Coronary artery (tissue), 2 donors: ENCODE measurements at regions not wholly inside any gene's neighbourhood (a gene's known extent, or its start where the extent isn't known, plus 50 kb on each side); places are given as distances from the start of the nearest gene placed in this dataset.

Experiments used
- DNase-seq: peaks from one replicate; pipeline ENCODE4 v3.0.0-alpha.2; 2017; ENCODE audit warnings: low spot score
- H3K27ac ChIP-seq, 2 donors: fragments of 200-600 bp; sonication (generic); one replicate each; pipeline ENCODE4 v1.5.1; 2016 to 2019
- H3K4me3 ChIP-seq: fragments of 200-600 bp; sonication (generic); 2 replicates; pipeline ENCODE4 v1.5.1; 2016; ENCODE audit warnings: mild to moderate bottlenecking, moderate library complexity
- CTCF ChIP-seq: fragments of 200-600 bp; sonication (generic); IDR thresholded peaks from one replicate; pipeline ENCODE4 v1.5.1; 2019; ENCODE audit warnings: antibody characterized with exemption

- Histone ChIP-seq H3K4me3 (no peak overlapping the region), H3K27ac (no peak overlapping the region)
- TF ChIP-seq CTCF: no peak
- DNase-seq: no peak
Measured at GRCh38 chr10:60629332-60629731, 148.9 kb upstream of the CDK1 start.

DNA sequence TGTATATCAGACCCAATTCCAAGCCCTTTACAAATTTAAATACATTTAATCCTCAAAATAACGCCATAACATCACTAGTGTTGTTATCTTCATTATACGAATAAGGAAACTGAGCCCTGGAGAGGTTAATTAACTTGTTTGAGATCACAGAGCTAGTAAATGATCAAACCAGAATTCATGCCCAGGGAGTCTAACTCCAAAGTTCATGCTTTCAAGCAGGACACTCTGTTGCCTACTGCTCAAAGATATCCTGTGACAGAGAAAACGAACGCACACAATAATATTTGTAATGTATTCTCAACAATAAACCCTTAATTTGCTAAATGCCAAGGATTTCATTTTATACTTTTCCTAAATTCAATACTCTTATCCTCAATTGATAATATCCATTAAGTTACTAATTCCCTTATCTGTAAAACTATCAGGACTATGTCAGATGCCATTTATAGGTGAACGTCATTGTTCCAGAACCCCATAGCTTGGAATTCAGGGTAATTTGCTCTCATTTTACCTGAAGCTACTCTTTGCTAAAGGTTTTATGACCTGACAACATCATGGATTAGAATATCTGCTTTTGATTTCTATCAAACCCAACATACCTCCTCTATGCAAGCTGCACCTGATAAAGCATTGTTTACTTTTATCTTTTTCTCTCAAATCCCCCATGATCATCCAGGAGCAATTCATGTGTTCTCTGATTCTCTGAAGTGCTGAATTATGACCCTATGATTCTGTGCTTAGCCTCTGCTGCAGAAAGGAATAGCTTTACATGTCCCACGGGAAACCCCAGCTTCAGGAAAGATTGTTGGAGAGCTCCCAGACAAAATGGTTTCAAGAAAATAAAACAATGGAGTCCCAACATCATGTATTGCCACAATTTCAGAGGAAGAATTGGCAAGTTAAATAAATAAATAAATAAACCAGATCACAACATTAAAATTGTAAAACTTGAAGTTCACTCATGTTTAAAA is 150.2 kb upstream of the CDK1 start:
- Histone ChIP-seq H3K4me3 (no peak overlapping the region), H3K27ac (no peak overlapping the region)
- DNase-seq: no peak
- TF ChIP-seq CTCF: no peak

DNA sequence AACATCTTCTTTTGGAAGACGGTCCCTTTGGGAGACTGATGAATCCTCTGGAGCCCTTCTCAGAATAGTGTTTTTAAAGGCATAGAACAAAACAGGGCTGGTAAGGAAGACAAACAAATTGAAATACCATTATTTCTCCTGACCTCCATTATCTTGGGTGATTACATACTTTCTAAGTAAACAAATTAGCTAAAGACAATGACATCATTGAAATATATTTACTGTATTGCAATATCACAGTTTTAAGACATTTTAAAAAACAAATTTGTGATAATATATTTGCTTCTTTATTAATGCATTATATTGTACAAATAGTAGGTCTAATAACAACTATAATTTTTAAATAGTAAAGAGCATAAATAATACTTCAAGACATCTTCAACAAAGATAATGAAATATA is 152.2 kb upstream of the CDK1 start:
- no peak for TF ChIP-seq CTCF
- no peak overlapping the region for H3K27ac ChIP-seq
- no peak overlapping the region for H3K4me3 ChIP-seq
- DNase-seq: no peak

- DNase-seq: no peak
Measured at GRCh38 chr10:60623627-60624026, 154.7 kb upstream of the CDK1 start.

DNA sequence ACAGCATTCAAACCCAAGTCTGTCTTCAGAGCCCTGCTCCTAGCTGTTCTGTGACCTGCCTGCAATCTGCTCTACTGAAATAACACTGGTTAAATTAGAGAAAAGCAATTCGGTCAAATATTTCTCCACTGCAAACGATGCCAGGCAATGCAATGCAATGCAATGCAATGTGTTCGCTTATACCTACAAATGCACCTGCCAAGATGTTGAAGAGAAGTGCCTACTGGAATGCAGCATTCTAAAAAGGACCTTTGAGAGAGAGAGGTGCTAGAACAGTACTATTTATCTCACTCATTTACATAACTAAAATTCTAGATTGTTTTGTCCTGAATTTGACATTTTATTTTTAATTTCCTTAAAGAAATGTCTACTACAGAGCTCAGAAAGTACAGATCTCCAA is 157.3 kb upstream of the CDK1 start:
- no peak overlapping the region for H3K4me3 ChIP-seq
- DNase-seq: no peak
- no peak for TF ChIP-seq CTCF
- H3K27ac ChIP-seq: no peak overlapping the region

More at GRCh38 chr10:60623627-60624026, 154.7 kb upstream of the CDK1 start:
- Histone ChIP-seq H3K27ac (no peak overlapping the region), H3K4me3 (no peak overlapping the region)
- no peak for TF ChIP-seq CTCF

DNA sequence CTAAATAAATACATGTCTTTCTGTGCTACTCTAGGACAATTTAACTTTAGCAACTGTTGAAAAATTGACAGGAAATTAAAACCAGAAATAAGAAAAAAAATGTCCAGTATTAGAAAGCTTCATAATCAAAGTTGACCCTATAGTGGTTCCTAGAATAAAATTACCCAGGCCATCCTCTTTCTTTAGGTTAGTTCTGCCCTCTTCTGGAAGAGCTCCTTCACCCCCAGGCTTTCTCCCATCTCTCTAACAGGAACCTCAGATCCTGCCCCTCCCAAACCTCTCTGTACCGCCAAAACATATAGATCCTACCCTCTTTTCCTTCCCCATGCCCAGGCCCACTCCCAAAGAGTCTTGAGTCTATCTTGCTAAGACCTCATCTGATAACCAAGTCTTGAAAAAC is 159.4 kb upstream of the CDK1 start:
- no peak overlapping the region for H3K27ac ChIP-seq
- DNase-seq: no peak
- TF ChIP-seq CTCF: no peak
- no peak overlapping the region for H3K4me3 ChIP-seq

DNA sequence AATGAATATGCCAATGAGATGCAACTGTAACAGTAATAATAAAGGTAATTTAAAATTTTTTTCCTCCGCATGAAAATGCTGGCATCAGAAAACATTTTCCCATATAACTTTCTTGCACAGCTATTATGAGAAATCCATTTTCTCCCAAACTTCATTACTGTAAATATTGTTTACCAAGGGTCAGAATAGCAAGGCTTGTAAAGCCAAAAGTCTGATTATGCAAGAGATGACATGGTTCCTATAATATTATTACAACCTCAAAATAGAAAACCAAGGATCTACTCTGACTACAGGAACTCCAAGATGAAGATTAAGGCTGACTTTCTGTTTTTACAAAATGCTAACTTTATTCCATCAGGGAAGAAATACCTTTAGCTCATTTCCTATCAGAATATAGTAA is 162.7 kb upstream of the CDK1 start:
- DNase-seq: no peak
- Histone ChIP-seq H3K4me3 (no peak overlapping the region), H3K27ac (no peak overlapping the region)
- no peak for TF ChIP-seq CTCF
